HEK293 (cell line): ENCODE measurements at regions not wholly inside any gene's neighbourhood (a gene's known extent, or its start where the extent isn't known, plus 50 kb on each side); places are given as distances from the start of the nearest gene placed in this dataset.

Experiments used
- CTCF ChIA-PET: fragments of 350-600 bp; formaldehyde crosslinking; extraction: SDS; loops from one replicate; lab custom pipeline; 2021; ENCODE audit warnings: antibody characterized with exemption; lab: Yijun Ruan, JAX
- POLR2A ChIA-PET: fragments of 300-600 bp; formaldehyde crosslinking; extraction: SDS; loops from one replicate; lab custom pipeline; 2020; ENCODE audit warnings: antibody characterized with exemption, inconsistent platforms; lab: Yijun Ruan, JAX
- H3K27ac ChIP-seq: fragments of 200-500 bp; sonication (Bioruptor generic); 2 replicates; pipeline ENCODE4 v1.5.1; 2014; ENCODE audit warnings: low read depth, low read length, control low read depth, inconsistent platforms; ENCODE audit errors: extremely low read depth
- H3K36me3 ChIP-seq, 2 experiments: fragments of 200-500 bp in 1 of 2; sonication (Bioruptor generic) in 1 of 2; 1 replicate in 1 of 2; 2 replicates in 1 of 2; pipeline ENCODE4 v1.5.1; 2014 to 2017; ENCODE audit warnings: inconsistent platforms in 2 of 2, low read length in 2 of 2; ENCODE audit not compliant: control insufficient read depth in 2 of 2, insufficient read depth in 1 of 2
- H3K4me1 ChIP-seq: fragments of 200-500 bp; sonication (Bioruptor generic); 2 replicates; pipeline ENCODE4 v1.5.1; 2014; ENCODE audit warnings: mild to moderate bottlenecking, low read length, inconsistent platforms; ENCODE audit not compliant: control insufficient read depth, insufficient read depth
- H3K4me3 ChIP-seq: 2 replicates; pipeline ENCODE4 v1.5.1; 2011; ENCODE audit warnings: low read depth, mild to moderate bottlenecking, control low read depth, low read length, moderate library complexity
- H3K9me3 ChIP-seq: fragments of 200-500 bp; sonication (Bioruptor generic); 2 replicates; pipeline ENCODE4 v1.5.1; 2014; ENCODE audit warnings: low read depth, low read length, inconsistent platforms; ENCODE audit not compliant: control insufficient read depth, insufficient read depth
- ELK4 ChIP-seq: IDR thresholded peaks from 2 replicates; pipeline ENCODE4 v1.6.1; 2011; ENCODE audit warnings: mild to moderate bottlenecking, low read depth, low read length, borderline replicate concordance
- FEZF1 ChIP-seq: fragments of 450-650 bp; formaldehyde crosslinking; IDR thresholded peaks from 2 replicates; pipeline ENCODE4 v1.5.1; 2016; ENCODE audit warnings: missing biosample characterization, missing genetic modification characterization
- GLI2 ChIP-seq: fragments of 450-650 bp; formaldehyde crosslinking; IDR thresholded peaks from 2 replicates; pipeline ENCODE4; 2017; ENCODE audit warnings: missing biosample characterization, missing genetic modification characterization, low read depth, borderline replicate concordance
- INSM2 ChIP-seq: fragments of 450-650 bp; formaldehyde crosslinking; IDR thresholded peaks from 2 replicates; pipeline ENCODE4 v1.5.1; 2016; ENCODE audit warnings: missing biosample characterization, missing genetic modification characterization
- SP2 ChIP-seq: fragments of 450-650 bp; formaldehyde crosslinking; IDR thresholded peaks from 2 replicates; pipeline ENCODE4 v1.5.1; 2016; ENCODE audit warnings: missing biosample characterization, missing genetic modification characterization
- TCF7L2 ChIP-seq: IDR thresholded peaks from 2 replicates; pipeline ENCODE4 v1.6.1; 2011; ENCODE audit warnings: low read depth, mild to moderate bottlenecking, inconsistent platforms, low read length, moderate library complexity, borderline replicate concordance
- ZBTB1 ChIP-seq: fragments of 450-650 bp; formaldehyde crosslinking; IDR thresholded peaks from 2 replicates; pipeline ENCODE4 v1.5.1; 2016; ENCODE audit warnings: missing biosample characterization, missing genetic modification characterization
- ZBTB21 ChIP-seq: fragments of 450-650 bp; formaldehyde crosslinking; IDR thresholded peaks from 2 replicates; pipeline ENCODE4 v1.5.1; 2017; ENCODE audit warnings: missing biosample characterization, missing genetic modification characterization
- ZNF121 ChIP-seq: fragments of 450-650 bp; formaldehyde crosslinking; IDR thresholded peaks from 2 replicates; pipeline ENCODE4 v1.5.1; 2016; ENCODE audit warnings: missing biosample characterization, missing genetic modification characterization
- ZNF132 ChIP-seq: fragments of 450-650 bp; formaldehyde crosslinking; IDR thresholded peaks from 2 replicates; pipeline ENCODE4 v1.5.1; 2017; ENCODE audit warnings: missing biosample characterization, missing genetic modification characterization, borderline replicate concordance
- ZNF2 ChIP-seq: fragments of 450-650 bp; formaldehyde crosslinking; IDR thresholded peaks from 2 replicates; pipeline ENCODE4 v1.5.1; 2016; ENCODE audit warnings: missing biosample characterization, missing genetic modification characterization
- ZNF211 ChIP-seq: fragments of 450-650 bp; formaldehyde crosslinking; IDR thresholded peaks from 2 replicates; pipeline ENCODE4 v1.5.1; 2016; ENCODE audit warnings: low read depth, missing biosample characterization, missing genetic modification characterization
- ZNF248 ChIP-seq: fragments of 450-650 bp; formaldehyde crosslinking; IDR thresholded peaks from 2 replicates; pipeline ENCODE4 v1.5.1; 2017; ENCODE audit warnings: missing biosample characterization, missing genetic modification characterization
- ZNF292 ChIP-seq: fragments of 450-650 bp; formaldehyde crosslinking; IDR thresholded peaks from 2 replicates; pipeline ENCODE4 v1.5.1; 2016; ENCODE audit warnings: low read depth, missing biosample characterization, missing genetic modification characterization, borderline replicate concordance
- ZNF394 ChIP-seq: fragments of 450-650 bp; formaldehyde crosslinking; IDR thresholded peaks from 2 replicates; pipeline ENCODE4 v1.5.1; 2016; ENCODE audit warnings: missing biosample characterization, missing genetic modification characterization, mild to moderate bottlenecking, moderate library complexity, borderline replicate concordance
- ZNF48 ChIP-seq: fragments of 450-650 bp; formaldehyde crosslinking; IDR thresholded peaks from 2 replicates; pipeline ENCODE4 v1.5.1; 2016; ENCODE audit warnings: missing biosample characterization, missing genetic modification characterization
- ZNF521 ChIP-seq: fragments of 450-650 bp; formaldehyde crosslinking; IDR thresholded peaks from 2 replicates; pipeline ENCODE4 v1.5.1; 2017; ENCODE audit warnings: missing biosample characterization, mild to moderate bottlenecking, missing genetic modification characterization
- ZNF560 ChIP-seq: fragments of 450-650 bp; formaldehyde crosslinking; IDR thresholded peaks from 2 replicates; pipeline ENCODE4 v1.5.1; 2017; ENCODE audit warnings: missing biosample characterization, missing genetic modification characterization, borderline replicate concordance
- ZNF645 ChIP-seq: fragments of 450-650 bp; formaldehyde crosslinking; IDR thresholded peaks from 2 replicates; pipeline ENCODE4; 2016; ENCODE audit warnings: missing biosample characterization, missing genetic modification characterization
- ZNF792 ChIP-seq: fragments of 450-650 bp; formaldehyde crosslinking; IDR thresholded peaks from 2 replicates; pipeline ENCODE4 v1.5.1; 2016; ENCODE audit warnings: missing biosample characterization, missing genetic modification characterization

GRCh38 chr17:74094651-74095050 lies 108.8 kb upstream of the RPL38 start:
- CTCF ChIA-PET = interaction anchor here (1.2 to 6.8 kb wide), 4 partner anchors 9 to 105 kb away, joined by 3 to 78 read pairs (median 10); no protein-coding TSS in a partner anchor
- TF ChIP-seq ZNF211 (no peak), ZNF394 (tag by site-specific recombination) (no peak), TCF7L2 (no peak), SP2 (tag by site-specific recombination) (no peak), ZNF645 (tag by site-specific recombination) (no peak), INSM2 (tag by site-specific recombination) (no peak), ZNF521 (tag by site-specific recombination) (no peak)
- TF ChIP-seq, all 188 proteins: peak for 0
- POLR2A ChIA-PET = no interaction called here
- Histone ChIP-seq H3K36me3 (no peaks in the 10 kb centered on the region), H3K4me3 (no peak overlapping the region), H3K9me3 (no peaks in the 10 kb centered on the region), H3K27ac (no peak overlapping the region), H3K4me1 (no peaks in the 10 kb centered on the region)

GRCh38 chr17:74096456-74096855 lies 107.0 kb upstream of the RPL38 start:
- POLR2A ChIA-PET = no interaction called here
- no peak for TF ChIP-seq ZNF560 (tag by site-specific recombination)
- no peak for TF ChIP-seq ZNF48
- no peak for TF ChIP-seq ZNF394 (tag by site-specific recombination)
- TF ChIP-seq ZNF292 (tag by site-specific recombination) = no peak
- TF ChIP-seq ZNF121 (tag by site-specific recombination) = no peak
- no peak for TF ChIP-seq ZBTB1
- TF ChIP-seq ZNF132 (tag by site-specific recombination) = no peak
- no peak for TF ChIP-seq ELK4
- no peak for TF ChIP-seq GLI2
- no peak for TF ChIP-seq ZNF792 (tag by site-specific recombination)
- no peak for TF ChIP-seq ZBTB21 (tag by site-specific recombination)
- TF ChIP-seq, all 188 proteins: peak for 0
- H3K4me1 ChIP-seq = no peaks in the 10 kb centered on the region
- no peak overlapping the region for H3K27ac ChIP-seq
- H3K9me3 ChIP-seq = no peaks in the 10 kb centered on the region
- CTCF ChIA-PET = interaction anchor here (1.5 to 2.4 kb wide), 2 partner anchors 11 to 80 kb away, joined by 4 to 16 read pairs; no protein-coding TSS in a partner anchor
- H3K4me3 ChIP-seq = no peak overlapping the region
- H3K36me3 ChIP-seq = no peaks in the 10 kb centered on the region

- Histone ChIP-seq H3K36me3 (no peaks in the 10 kb centered on the region), H3K9me3 (no peaks in the 10 kb centered on the region), H3K4me1 (no peaks in the 10 kb centered on the region), H3K27ac (no peak overlapping the region), H3K4me3 (no peak overlapping the region)
- ChIA-PET CTCF (interaction anchor here (0.5 kb wide), 1 partner anchor 14 kb away, joined by 3 read pairs; no protein-coding TSS in a partner anchor), POLR2A (no interaction called here)
- no peak for TF ChIP-seq ZNF2 (tag by site-specific recombination)
- TF ChIP-seq FEZF1 (tag by site-specific recombination) = no peak
- no peak for TF ChIP-seq ZNF248 (tag by site-specific recombination)
Observed at GRCh38 chr17:74097450-74098135, 105.9 kb upstream of the RPL38 start.
